Glutamatergic neuron (in vitro differentiated cells): ENCODE measurements at regions not wholly inside any gene's neighbourhood (a gene's known extent, or its start where the extent isn't known, plus 50 kb on each side); places are given as distances from the start of the nearest gene placed in this dataset.

Experiments
- DNase-seq: peaks from one replicate; pipeline ENCODE4 v3.0.0; 2022
- H3K27ac Mint-ChIP-seq: one replicate; pipeline ENCODE4 v1.8.0; 2020; ENCODE audit warnings: mild to moderate bottlenecking, mixed read lengths, inconsistent platforms; ENCODE audit not compliant: unreplicated experiment
- H3K27me3 Mint-ChIP-seq: one replicate; pipeline ENCODE4 v1.8.0; 2020; ENCODE audit warnings: mild to moderate bottlenecking, moderate library complexity, mixed read lengths, inconsistent platforms; ENCODE audit not compliant: unreplicated experiment
- H3K36me3 Mint-ChIP-seq: one replicate; pipeline ENCODE4 v1.8.0; 2020; ENCODE audit warnings: mild to moderate bottlenecking, mixed read lengths, inconsistent platforms; ENCODE audit not compliant: unreplicated experiment
- H3K4me1 Mint-ChIP-seq: one replicate; pipeline ENCODE4 v1.8.0; 2020; ENCODE audit warnings: mild to moderate bottlenecking, low read depth, mixed read lengths, inconsistent platforms; ENCODE audit not compliant: unreplicated experiment
- H3K4me3 Mint-ChIP-seq: one replicate; pipeline ENCODE4 v1.8.0; 2020; ENCODE audit warnings: mild to moderate bottlenecking, mixed read lengths, inconsistent platforms; ENCODE audit not compliant: unreplicated experiment
- H3K9me3 Mint-ChIP-seq: one replicate; pipeline ENCODE4 v1.8.0; 2020; ENCODE audit warnings: mild to moderate bottlenecking, moderate library complexity, mixed read lengths, inconsistent platforms; ENCODE audit not compliant: unreplicated experiment
- TF ChIP-seq, protein P1 (sequence below): fragments of 200-600 bp; sonication (generic); IDR thresholded peaks from one replicate; pipeline ENCODE4 v1.5.0; 2021; ENCODE audit not compliant: partially characterized antibody, unreplicated experiment

DNA sequence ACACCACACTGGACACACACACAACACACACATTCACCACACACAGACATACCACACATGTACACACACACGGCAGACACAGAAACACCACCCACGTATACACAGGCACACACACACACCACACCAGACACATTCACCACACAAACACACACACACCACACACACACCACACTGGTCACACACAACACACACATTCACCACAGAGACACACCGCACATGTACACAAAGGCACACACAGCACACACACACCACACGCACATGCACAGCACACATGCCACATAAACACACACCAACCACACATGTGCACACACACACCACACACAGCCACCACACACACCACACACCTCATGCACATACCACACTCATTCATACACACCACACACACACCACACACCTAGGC is 84.2 kb upstream of the PRR5 start:
- Mint-ChIP-seq H3K27ac (no peak overlapping the region), H3K4me1 (peaks cover 12% of the 10 kb centered on the region), H3K27me3 (no peaks in the 10 kb centered on the region), H3K36me3 (no peaks in the 10 kb centered on the region), H3K9me3 (no peaks in the 10 kb centered on the region), H3K4me3 (no peak overlapping the region)
- TF ChIP-seq, protein P1, sequence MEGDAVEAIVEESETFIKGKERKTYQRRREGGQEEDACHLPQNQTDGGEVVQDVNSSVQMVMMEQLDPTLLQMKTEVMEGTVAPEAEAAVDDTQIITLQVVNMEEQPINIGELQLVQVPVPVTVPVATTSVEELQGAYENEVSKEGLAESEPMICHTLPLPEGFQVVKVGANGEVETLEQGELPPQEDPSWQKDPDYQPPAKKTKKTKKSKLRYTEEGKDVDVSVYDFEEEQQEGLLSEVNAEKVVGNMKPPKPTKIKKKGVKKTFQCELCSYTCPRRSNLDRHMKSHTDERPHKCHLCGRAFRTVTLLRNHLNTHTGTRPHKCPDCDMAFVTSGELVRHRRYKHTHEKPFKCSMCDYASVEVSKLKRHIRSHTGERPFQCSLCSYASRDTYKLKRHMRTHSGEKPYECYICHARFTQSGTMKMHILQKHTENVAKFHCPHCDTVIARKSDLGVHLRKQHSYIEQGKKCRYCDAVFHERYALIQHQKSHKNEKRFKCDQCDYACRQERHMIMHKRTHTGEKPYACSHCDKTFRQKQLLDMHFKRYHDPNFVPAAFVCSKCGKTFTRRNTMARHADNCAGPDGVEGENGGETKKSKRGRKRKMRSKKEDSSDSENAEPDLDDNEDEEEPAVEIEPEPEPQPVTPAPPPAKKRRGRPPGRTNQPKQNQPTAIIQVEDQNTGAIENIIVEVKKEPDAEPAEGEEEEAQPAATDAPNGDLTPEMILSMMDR, result no peak
- no peak for DNase-seq

DNA sequence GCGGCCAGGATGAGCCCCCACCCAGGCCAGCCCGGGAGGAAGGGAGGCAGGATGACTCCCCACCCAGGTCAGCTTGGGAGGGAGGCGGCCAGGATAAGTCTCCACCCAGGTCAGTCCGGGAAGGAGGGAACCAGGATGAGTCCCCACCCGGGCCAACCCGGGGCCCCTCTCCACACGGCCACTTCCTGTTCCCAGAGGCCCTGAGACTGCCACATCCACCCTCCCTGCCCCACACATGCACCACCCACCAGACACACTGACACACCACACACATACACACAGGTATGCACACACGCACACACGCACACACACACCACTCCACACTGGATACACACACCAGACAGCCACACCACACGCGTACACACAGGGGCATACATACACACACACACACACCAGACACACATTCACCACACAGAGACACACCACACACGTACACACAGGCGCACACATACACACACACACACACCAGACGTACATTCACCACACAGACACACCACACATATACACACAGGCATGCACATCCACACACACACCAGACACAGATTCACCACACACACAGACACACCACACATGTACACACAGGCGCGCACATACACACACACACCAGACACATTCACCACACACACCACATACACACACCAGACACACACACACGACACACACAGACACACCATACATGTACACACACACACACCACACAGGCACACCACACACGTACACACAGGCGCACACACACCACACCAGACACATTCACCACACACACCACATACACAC is 84.9 kb upstream of the PRR5 start:
- Mint-ChIP-seq H3K27me3 (no peaks in the 10 kb centered on the region), H3K36me3 (peaks cover under 1% of the 10 kb centered on the region), H3K27ac (no peak overlapping the region), H3K4me3 (no peak overlapping the region), H3K9me3 (no peaks in the 10 kb centered on the region), H3K4me1 (peaks cover 7% of the 10 kb centered on the region)
- TF ChIP-seq, protein P1, result no peak
- DNase-seq, result no peak

DNA sequence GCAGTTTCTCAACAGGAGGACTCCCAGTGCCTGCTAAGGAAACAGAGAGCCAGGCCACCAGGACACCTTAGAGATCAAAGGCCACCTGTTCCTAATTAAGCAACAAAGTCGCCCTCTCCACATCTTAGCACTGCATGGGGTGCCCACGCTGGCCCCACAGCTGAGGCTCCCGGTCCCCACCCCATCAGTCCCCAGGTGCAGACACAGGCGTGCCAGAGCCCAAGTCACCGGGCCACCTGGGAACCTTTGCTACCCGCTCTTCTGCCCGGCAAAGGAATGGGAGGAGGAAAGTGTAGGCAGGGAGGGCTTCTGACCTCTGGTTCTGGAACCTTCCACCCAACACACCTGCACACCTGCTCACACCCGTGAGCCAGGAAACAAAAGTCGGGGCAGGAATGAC is 85.5 kb upstream of the PRR5 start:
- no peaks in the 10 kb centered on the region for H3K9me3 Mint-ChIP-seq
- no peak overlapping the region for H3K4me3 Mint-ChIP-seq
- H3K27ac Mint-ChIP-seq, result no peak overlapping the region
- no peaks in the 10 kb centered on the region for H3K27me3 Mint-ChIP-seq
- DNase-seq, result no peak
- H3K36me3 Mint-ChIP-seq, result peaks cover 4% of the 10 kb centered on the region
- H3K4me1 Mint-ChIP-seq, result peaks cover 7% of the 10 kb centered on the region
- TF ChIP-seq, protein P1, result no peak

GRCh38 chr22:44615602-44616180 is 86.3 kb upstream of the PRR5 start:
- DNase-seq, result no peak
- peaks cover 4% of the 10 kb centered on the region for H3K36me3 Mint-ChIP-seq
- H3K27me3 Mint-ChIP-seq, result no peaks in the 10 kb centered on the region
- H3K9me3 Mint-ChIP-seq, result no peaks in the 10 kb centered on the region
- H3K4me1 Mint-ChIP-seq, result peaks cover 4% of the 10 kb centered on the region
- TF ChIP-seq, protein P1, result no peak
- H3K27ac Mint-ChIP-seq, result no peak overlapping the region
- H3K4me3 Mint-ChIP-seq, result no peak overlapping the region

- DNase-seq, result no peak
- Mint-ChIP-seq H3K4me1 (no peaks in the 10 kb centered on the region), H3K27me3 (peaks cover 2% of the 10 kb centered on the region), H3K36me3 (peaks cover 6% of the 10 kb centered on the region), H3K4me3 (no peak overlapping the region), H3K9me3 (peaks cover 2% of the 10 kb centered on the region), H3K27ac (no peak overlapping the region)
- TF ChIP-seq, protein P1, result no peak
Measured at GRCh38 chr22:44615146-44615545, 86.9 kb upstream of the PRR5 start.
